Activated B cell treated with CpG ODN at 0.5 μM for 24 hours (primary cell): ENCODE measurements at regions not wholly inside any gene's neighbourhood (a gene's known extent, or its start where the extent isn't known, plus 50 kb on each side); places are given as distances from the start of the nearest gene placed in this dataset.

ENCODE experiments used
- ATAC-seq: fragments of 200-7000 bp; cut with Tn5 transposase; one replicate; pipeline ENCODE4 v1.10.0; 2021; ENCODE audit warnings: low read depth, mild to moderate bottlenecking, moderate library complexity
- CTCF ChIA-PET: fragments of 350-600 bp; sonication (Branson Sonifier 250); formaldehyde crosslinking; loops from one replicate; lab custom pipeline; 2021; ENCODE audit warnings: antibody characterized with exemption; lab: Charles Lee
- POLR2A ChIA-PET: fragments of 350-600 bp; sonication (Branson Sonifier 250); formaldehyde crosslinking; loops from one replicate; lab custom pipeline; 2021; ENCODE audit warnings: antibody characterized with exemption; lab: Charles Lee
- DNase-seq: peaks from one replicate; pipeline ENCODE4 v3.0.0; 2022
- H3K27ac Mint-ChIP-seq: one replicate; pipeline ENCODE4 v1.8.0; 2020; ENCODE audit warnings: mixed read lengths
- H3K27me3 Mint-ChIP-seq: one replicate; pipeline ENCODE4 v1.8.0; 2021; ENCODE audit warnings: mixed read lengths
- H3K36me3 Mint-ChIP-seq: one replicate; pipeline ENCODE4 v1.8.0; 2021; ENCODE audit warnings: low read depth, mixed read lengths
- H3K4me1 Mint-ChIP-seq: one replicate; pipeline ENCODE4 v1.8.0; 2021; ENCODE audit warnings: mixed read lengths
- H3K4me3 Mint-ChIP-seq: one replicate; pipeline ENCODE4 v1.8.0; 2020; ENCODE audit warnings: mild to moderate bottlenecking, mixed read lengths
- H3K9me3 Mint-ChIP-seq: one replicate; pipeline ENCODE4 v1.8.0; 2020; ENCODE audit warnings: mixed read lengths
- intact Hi-C: fragments of 100-400 bp; cut with micrococcal nuclease; formaldehyde crosslinking; loops from one replicate; pipeline ENCODE4 v1.15.1; 2024
- TF ChIP-seq, protein P1 (sequence below): fragments of 200-600 bp; IDR thresholded peaks from one replicate; pipeline ENCODE4 v1.8.0; 2022; ENCODE audit warnings: antibody characterized with exemption, mild to moderate bottlenecking

DNA sequence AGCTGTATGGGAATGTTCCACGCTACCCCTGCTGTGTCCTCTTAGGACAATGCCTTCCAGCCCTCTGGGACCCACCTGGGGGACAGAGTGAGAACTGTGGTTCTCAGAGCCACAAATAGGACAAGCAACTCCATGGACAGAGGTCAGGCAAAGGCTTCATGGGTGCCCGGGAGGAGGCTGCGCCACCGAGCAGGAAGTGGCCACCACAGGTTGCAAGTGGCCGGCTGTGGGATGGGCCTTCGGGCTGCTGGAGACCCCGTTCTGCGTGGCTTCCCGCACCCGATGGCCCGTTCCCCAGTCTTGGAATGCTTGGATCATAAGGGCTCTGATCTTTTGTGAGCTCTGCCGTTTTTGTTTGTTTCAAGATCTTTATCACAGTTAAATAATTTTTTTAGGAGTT lies 118.8 kb downstream of the BOD1 start:
- no peaks in the 10 kb centered on the region for H3K9me3 Mint-ChIP-seq
- ATAC-seq (no peak), DNase-seq (no peak)
- H3K36me3 Mint-ChIP-seq = no peaks in the 10 kb centered on the region
- peaks cover 5% of the 10 kb centered on the region for H3K27me3 Mint-ChIP-seq
- no peak overlapping the region for H3K27ac Mint-ChIP-seq
- TF ChIP-seq, protein P1, sequence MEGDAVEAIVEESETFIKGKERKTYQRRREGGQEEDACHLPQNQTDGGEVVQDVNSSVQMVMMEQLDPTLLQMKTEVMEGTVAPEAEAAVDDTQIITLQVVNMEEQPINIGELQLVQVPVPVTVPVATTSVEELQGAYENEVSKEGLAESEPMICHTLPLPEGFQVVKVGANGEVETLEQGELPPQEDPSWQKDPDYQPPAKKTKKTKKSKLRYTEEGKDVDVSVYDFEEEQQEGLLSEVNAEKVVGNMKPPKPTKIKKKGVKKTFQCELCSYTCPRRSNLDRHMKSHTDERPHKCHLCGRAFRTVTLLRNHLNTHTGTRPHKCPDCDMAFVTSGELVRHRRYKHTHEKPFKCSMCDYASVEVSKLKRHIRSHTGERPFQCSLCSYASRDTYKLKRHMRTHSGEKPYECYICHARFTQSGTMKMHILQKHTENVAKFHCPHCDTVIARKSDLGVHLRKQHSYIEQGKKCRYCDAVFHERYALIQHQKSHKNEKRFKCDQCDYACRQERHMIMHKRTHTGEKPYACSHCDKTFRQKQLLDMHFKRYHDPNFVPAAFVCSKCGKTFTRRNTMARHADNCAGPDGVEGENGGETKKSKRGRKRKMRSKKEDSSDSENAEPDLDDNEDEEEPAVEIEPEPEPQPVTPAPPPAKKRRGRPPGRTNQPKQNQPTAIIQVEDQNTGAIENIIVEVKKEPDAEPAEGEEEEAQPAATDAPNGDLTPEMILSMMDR = no peak
- intact Hi-C loops = no loop called here
- no peaks in the 10 kb centered on the region for H3K4me1 Mint-ChIP-seq
- no peak overlapping the region for H3K4me3 Mint-ChIP-seq
- CTCF ChIA-PET = no interaction called here
- POLR2A ChIA-PET = no interaction called here

DNA sequence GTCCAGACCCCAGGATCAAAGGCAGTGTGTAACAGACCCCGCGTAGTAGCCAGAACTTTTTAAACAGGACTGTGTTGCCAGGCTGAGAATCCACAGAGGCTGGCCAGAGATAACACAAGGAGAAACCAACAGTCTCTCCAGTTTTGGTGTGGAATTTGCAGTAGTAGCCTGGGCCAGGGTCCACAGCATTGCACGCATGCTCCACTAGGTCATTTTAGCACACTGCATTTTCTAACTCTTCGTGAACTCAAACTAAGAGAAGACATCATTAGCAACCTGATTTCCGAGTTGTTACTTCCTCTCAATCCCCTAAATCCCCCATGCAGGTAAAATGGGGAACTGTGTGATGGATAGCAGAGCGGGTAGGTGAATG lies 119.6 kb downstream of the BOD1 start:
- TF ChIP-seq, protein P1 = no peak
- Mint-ChIP-seq H3K27me3 (peaks cover 8% of the 10 kb centered on the region), H3K9me3 (no peaks in the 10 kb centered on the region), H3K36me3 (no peaks in the 10 kb centered on the region), H3K4me1 (no peaks in the 10 kb centered on the region), H3K4me3 (no peak overlapping the region), H3K27ac (no peak overlapping the region)
- DNase-seq (no peak), ATAC-seq (no peak)
- intact Hi-C loops = no loop called here
- CTCF ChIA-PET = no interaction called here
- POLR2A ChIA-PET = no interaction called here

DNA sequence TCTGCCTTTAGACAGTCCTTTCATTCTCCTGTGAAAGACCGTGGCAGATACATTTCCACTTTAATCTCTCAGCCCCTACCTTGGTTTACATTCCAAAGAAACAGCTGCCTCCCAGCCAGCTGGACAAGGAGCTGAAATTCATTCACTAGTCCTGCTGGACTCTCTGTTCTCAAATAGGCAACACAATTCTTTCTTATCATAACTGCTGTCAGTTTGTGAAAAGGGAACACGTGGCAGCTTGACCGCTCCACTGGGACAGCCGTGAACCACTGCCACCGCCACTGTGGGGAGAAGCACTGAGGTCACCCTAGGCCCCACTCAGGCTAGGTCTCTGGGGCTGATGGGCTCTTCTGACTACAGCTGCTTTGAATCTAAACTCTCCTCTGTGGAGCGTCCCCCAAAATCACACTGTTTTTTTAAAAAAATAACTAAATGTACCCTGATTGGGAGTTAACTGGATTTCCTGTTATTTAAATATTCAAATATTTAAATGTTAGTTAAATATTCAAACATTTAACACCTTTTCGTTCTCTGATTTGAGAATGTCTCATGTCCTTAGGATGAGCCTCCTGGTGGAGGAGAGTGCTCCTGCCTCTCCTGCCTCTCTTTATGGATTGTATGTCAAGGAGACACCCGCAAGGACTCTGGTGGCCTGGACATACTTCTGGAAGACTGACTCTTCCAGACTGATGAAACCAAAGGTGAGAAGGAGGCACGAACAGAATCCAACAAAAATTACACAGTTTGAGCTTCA lies 120.1 kb downstream of the BOD1 start:
- ChIA-PET POLR2A (no interaction called here), CTCF (no interaction called here)
- no peak overlapping the region for H3K27ac Mint-ChIP-seq
- intact Hi-C loops = no loop called here
- no peak for DNase-seq
- TF ChIP-seq, protein P1 = no peak
- no peak overlapping the region for H3K4me3 Mint-ChIP-seq
- peaks cover 8% of the 10 kb centered on the region for H3K27me3 Mint-ChIP-seq
- no peak for ATAC-seq
- H3K4me1 Mint-ChIP-seq = no peaks in the 10 kb centered on the region
- H3K9me3 Mint-ChIP-seq = no peaks in the 10 kb centered on the region
- H3K36me3 Mint-ChIP-seq = no peaks in the 10 kb centered on the region

DNA sequence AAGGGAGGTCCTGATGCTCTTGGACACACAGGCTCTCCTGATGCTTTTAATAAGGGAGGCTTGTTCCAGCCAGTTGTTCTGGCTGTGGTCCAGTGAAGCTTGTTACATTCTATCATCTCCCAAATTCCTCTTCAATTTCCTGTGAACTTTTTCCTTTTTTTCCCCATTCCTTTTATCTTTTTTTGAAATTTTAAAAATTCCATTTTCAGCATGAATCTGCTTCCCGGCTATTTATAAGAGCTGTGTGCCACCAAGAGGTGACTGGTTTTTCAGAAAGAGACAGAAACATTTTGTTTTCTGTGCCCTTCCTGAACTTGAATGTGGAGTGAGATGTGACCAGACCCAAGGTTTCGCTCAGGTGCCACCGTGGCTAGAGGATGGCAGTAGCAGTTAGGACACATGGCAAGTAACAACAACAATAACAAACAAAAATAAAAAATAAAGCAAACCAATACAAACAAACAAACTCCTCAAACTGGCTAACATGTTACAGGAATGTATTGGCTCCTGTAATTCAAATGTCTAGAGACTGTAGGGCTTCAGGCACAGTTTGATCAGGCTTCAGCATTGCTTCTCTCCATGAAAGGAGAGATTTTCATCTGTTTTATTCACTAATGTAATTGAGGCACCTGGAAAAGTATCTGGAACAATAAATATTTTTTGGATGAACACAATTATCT lies 121.1 kb downstream of the BOD1 start:
- ChIA-PET POLR2A (no interaction called here), CTCF (no interaction called here)
- DNase-seq (no peak), ATAC-seq (no peak)
- H3K27me3 Mint-ChIP-seq = peaks cover 10% of the 10 kb centered on the region
- H3K4me3 Mint-ChIP-seq = no peak overlapping the region
- no peak overlapping the region for H3K27ac Mint-ChIP-seq
- no peaks in the 10 kb centered on the region for H3K36me3 Mint-ChIP-seq
- H3K4me1 Mint-ChIP-seq = no peaks in the 10 kb centered on the region
- intact Hi-C loops = no loop called here
- H3K9me3 Mint-ChIP-seq = no peaks in the 10 kb centered on the region
- TF ChIP-seq, protein P1 = no peak

DNA sequence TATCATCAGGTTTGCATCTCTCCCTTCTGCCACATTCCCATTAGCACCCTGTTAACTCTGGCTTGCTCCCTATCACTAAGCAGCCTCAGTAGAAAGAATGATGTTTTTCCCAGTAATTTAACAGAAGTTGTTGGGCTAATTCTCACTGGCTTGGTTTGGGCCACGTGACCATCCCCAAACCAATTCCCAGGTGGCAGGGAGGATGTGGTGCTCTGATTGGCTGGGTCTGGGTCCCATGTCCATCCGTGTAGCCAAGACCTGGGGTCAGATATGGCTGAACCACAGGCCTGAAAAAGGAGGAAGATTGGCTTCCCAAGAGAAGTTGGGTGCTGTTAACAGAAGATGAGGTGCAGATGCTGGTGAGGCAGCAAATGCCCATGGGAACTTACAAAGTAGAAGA lies 122.0 kb downstream of the BOD1 start:
- intact Hi-C loops = no loop called here
- DNase-seq = no peak
- no peaks in the 10 kb centered on the region for H3K4me1 Mint-ChIP-seq
- H3K27me3 Mint-ChIP-seq = peaks cover 10% of the 10 kb centered on the region
- H3K4me3 Mint-ChIP-seq = no peak overlapping the region
- no peaks in the 10 kb centered on the region for H3K9me3 Mint-ChIP-seq
- H3K27ac Mint-ChIP-seq = no peak overlapping the region
- no peaks in the 10 kb centered on the region for H3K36me3 Mint-ChIP-seq
- POLR2A ChIA-PET = no interaction called here
- CTCF ChIA-PET = no interaction called here
- no peak for ATAC-seq
- TF ChIP-seq, protein P1 = no peak
